ENCODE measurements at regions not wholly inside any gene's neighbourhood (a gene's known extent, or its start where the extent isn't known, plus 50 kb on each side); places are given as distances from the start of the nearest gene placed in this dataset.

- Histone ChIP-seq H4K20me1 (replicated peaks; ENCODE audit: control insufficient read depth, extremely low read depth, insufficient read depth, low read length) (no peaks in the 10 kb centered on the region), H3K9ac (replicated peaks; ENCODE audit: extremely low read depth, insufficient read depth, low read length) (no peak overlapping the region), H3K36me3 (ENCODE audit: control insufficient read depth in 2 of 2, extremely low read depth in 1 of 2, insufficient read depth in 2 of 2, low read length in 2 of 2) (no peaks in the 10 kb centered on the region), H3K79me2 (ENCODE audit: control insufficient read depth, insufficient read depth, low read length) (no peaks in the 10 kb centered on the region), H3K27me3 (ENCODE audit: control insufficient read depth in 2 of 2, insufficient read depth in 2 of 2, low read length in 2 of 2) (no peaks in the 10 kb centered on the region), H3K4me2 (ENCODE audit: insufficient read depth, low read length) (no peak overlapping the region), H3K27ac (ENCODE audit: insufficient read depth, low read depth, low read length) (no peak overlapping the region), H3K9me3 (replicated peaks; ENCODE audit: control insufficient read depth, insufficient read depth, low read length) (no peaks in the 10 kb centered on the region), H3K4me1 (ENCODE audit: control insufficient read depth, extremely low read depth, insufficient read depth, low read length) (no peaks in the 10 kb centered on the region), H3K4me3 (replicated peaks in 1 of 3; ENCODE audit: insufficient read depth in 1 of 3, low read depth in 1 of 3, low read length in 3 of 3) (no peak overlapping the region), H3K9me1 (replicated peaks; ENCODE audit: control insufficient read depth, extremely low read depth, insufficient read depth, low read length) (no peaks in the 10 kb centered on the region), H2AFZ (ENCODE audit: low read depth, low read length) (no peak overlapping the region)
- FAIRE-seq (no peak), DNase-seq (ENCODE audit: low read depth, low spot score) (no peak)
- TF ChIP-seq, protein P1, sequence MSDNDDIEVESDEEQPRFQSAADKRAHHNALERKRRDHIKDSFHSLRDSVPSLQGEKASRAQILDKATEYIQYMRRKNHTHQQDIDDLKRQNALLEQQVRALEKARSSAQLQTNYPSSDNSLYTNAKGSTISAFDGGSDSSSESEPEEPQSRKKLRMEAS (IDR thresholded peaks at IDR 0.05; ENCODE audit: insufficient read depth, insufficient read length): no peak
- TF ChIP-seq, protein P2, sequence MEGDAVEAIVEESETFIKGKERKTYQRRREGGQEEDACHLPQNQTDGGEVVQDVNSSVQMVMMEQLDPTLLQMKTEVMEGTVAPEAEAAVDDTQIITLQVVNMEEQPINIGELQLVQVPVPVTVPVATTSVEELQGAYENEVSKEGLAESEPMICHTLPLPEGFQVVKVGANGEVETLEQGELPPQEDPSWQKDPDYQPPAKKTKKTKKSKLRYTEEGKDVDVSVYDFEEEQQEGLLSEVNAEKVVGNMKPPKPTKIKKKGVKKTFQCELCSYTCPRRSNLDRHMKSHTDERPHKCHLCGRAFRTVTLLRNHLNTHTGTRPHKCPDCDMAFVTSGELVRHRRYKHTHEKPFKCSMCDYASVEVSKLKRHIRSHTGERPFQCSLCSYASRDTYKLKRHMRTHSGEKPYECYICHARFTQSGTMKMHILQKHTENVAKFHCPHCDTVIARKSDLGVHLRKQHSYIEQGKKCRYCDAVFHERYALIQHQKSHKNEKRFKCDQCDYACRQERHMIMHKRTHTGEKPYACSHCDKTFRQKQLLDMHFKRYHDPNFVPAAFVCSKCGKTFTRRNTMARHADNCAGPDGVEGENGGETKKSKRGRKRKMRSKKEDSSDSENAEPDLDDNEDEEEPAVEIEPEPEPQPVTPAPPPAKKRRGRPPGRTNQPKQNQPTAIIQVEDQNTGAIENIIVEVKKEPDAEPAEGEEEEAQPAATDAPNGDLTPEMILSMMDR (IDR thresholded peaks at IDR 0.05; ENCODE audit: extremely low read depth in 1 of 2, insufficient read depth in 1 of 2, low read depth in 1 of 2, low read length in 2 of 2): no peak
- TF ChIP-seq MYC (IDR thresholded peaks at IDR 0.05; ENCODE audit: low read depth, low read length) (no peak), EZH2 (IDR thresholded peaks at IDR 0.05; ENCODE audit: borderline replicate concordance, low read depth, low read length, severe bottlenecking) (no peak), JUN (IDR thresholded peaks at IDR 0.05; ENCODE audit: borderline replicate concordance, insufficient read depth, insufficient read length, low read depth) (no peak), POLR2AphosphoS5 (IDR thresholded peaks at IDR 0.05; ENCODE audit: insufficient read depth, low read depth, low read length) (no peak), POLR2A (IDR thresholded peaks at IDR 0.05; ENCODE audit: low read depth, low read length) (no peak), GATA2 (IDR thresholded peaks at IDR 0.05; ENCODE audit: insufficient read depth, insufficient read length, low read depth, low read length) (no peak), FOS (IDR thresholded peaks at IDR 0.05; ENCODE audit: borderline replicate concordance, insufficient read depth, low read length) (no peak)
- dilution Hi-C loops (cut with MboI; ENCODE audit: extremely low pct_ligation_motif_present, low sequenced_read_pairs) (no loop called here), intact Hi-C loops (cut with micrococcal nuclease) (no loop called here)
- no TSS peak for BruUV-seq (replicated peaks)
- CTCF ChIA-PET: no interaction called here
- POLR2A ChIA-PET: no interaction called here
These were observed 348.1 kb downstream of the CCDC85A start for GRCh38 chr2:56531668-56532420.

Measured in endothelial cell of umbilical vein (primary cell).